Spleen (tissue), 11 donors: ENCODE measurements at regions not wholly inside any gene's neighbourhood (a gene's known extent, or its start where the extent isn't known, plus 50 kb on each side); places are given as distances from the start of the nearest gene placed in this dataset.

ENCODE experiments used
- DNase-seq: peaks from one replicate; pipeline ENCODE4 v3.0.0-alpha.2; 2020
- H3K27ac ChIP-seq, 8 donors: fragments of 200-600 bp; sonication (generic) in 7 of 8; 1 replicate in 4 of 8; 2 replicates in 4 of 8; pipeline versions ENCODE4 v1.5.0 to v1.8.0; 2016 to 2021; ENCODE audit warnings: inconsistent platforms in 4 of 8, mild to moderate bottlenecking in 4 of 8, moderate library complexity in 1 of 8
- H3K27me3 ChIP-seq, 7 donors: fragments of 200-600 bp; sonication (generic) in 6 of 7; replicated peaks in 1 of 7; 1 replicate in 4 of 7; 2 replicates in 3 of 7; pipeline versions ENCODE4 v1.5.0 to v1.8.0; 2016 to 2021; ENCODE audit warnings: inconsistent platforms in 3 of 7, mild to moderate bottlenecking in 1 of 7
- H3K36me3 ChIP-seq, 6 donors: fragments of 200-600 bp; sonication (generic) in 5 of 6; 1 replicate in 4 of 6; 2 replicates in 2 of 6; pipeline versions ENCODE4 v1.5.0 to v1.8.0; 2016 to 2021; ENCODE audit warnings: inconsistent platforms in 2 of 6
- H3K4me1 ChIP-seq, 6 donors: fragments of 200-600 bp; sonication (generic) in 5 of 6; 1 replicate in 3 of 6; 2 replicates in 3 of 6; pipeline versions ENCODE4 v1.5.0 to v1.8.0; 2016 to 2021; ENCODE audit warnings: inconsistent platforms in 3 of 6
- H3K4me3 ChIP-seq, 8 donors: fragments of 200-600 bp; sonication (generic) in 7 of 8; 1 replicate in 4 of 8; 2 replicates in 4 of 8; pipeline versions ENCODE4 v1.5.0 to v1.8.0; 2016 to 2021; ENCODE audit warnings: inconsistent platforms in 4 of 8, mild to moderate bottlenecking in 4 of 8, moderate library complexity in 2 of 8
- H3K9me3 ChIP-seq, 8 donors: fragments of 200-600 bp; sonication (generic) in 7 of 8; 1 replicate in 4 of 8; 2 replicates in 4 of 8; pipeline versions ENCODE4 v1.5.0 to v1.8.0; 2016 to 2021; ENCODE audit warnings: inconsistent platforms in 4 of 8
- POLR2A ChIP-seq, 3 donors: fragments of 450-650 bp; IDR thresholded peaks; one replicate each; pipeline ENCODE4 v1.5.1; 2017; ENCODE audit warnings: antibody characterized with exemption in 3 of 3, mild to moderate bottlenecking in 1 of 3
- POLR2AphosphoS5 ChIP-seq, 3 donors: sonication (generic); formaldehyde crosslinking; IDR thresholded peaks; one replicate each; pipeline ENCODE4 v1.5.1; 2017; ENCODE audit warnings: antibody characterized with exemption in 3 of 3
- WGBS, 5 donors: extraction: QIAGEN DNeasy Blood & Tissue Kit in 3 of 5; methylation state at CpG; one replicate each; pipeline versions ENCODE4 v1.1.5 to v1.1.7; 2013 to 2018; 5-methylcytosine and 5-hydroxymethylcytosine counted together
- intact Hi-C: fragments of 100-400 bp; cut with DNase I; formaldehyde crosslinking; loops from one replicate; pipeline ENCODE4 v1.15.0; 2023; ENCODE audit warnings: low total_unique reads
- TF ChIP-seq, protein P1 (sequence below), 11 experiments: fragments of 200-600 bp in 7 of 11; fragments of 450-650 bp in 4 of 11; sonication (generic) in 4 of 11; IDR thresholded peaks in 8 of 11; conservative IDR thresholded peaks in 3 of 11; 1 replicate in 7 of 11; 2 replicates in 4 of 11; pipeline versions ENCODE4 v1.4.0 to v1.8.0; 2016 to 2021; ENCODE audit warnings: antibody characterized with exemption in 11 of 11, inconsistent platforms in 4 of 11, mild to moderate bottlenecking in 1 of 11
- donor health status: healthy with polysubstance abuse.
- donor health status: DM: no; HTN: no; CAD: no; lungs with moderate emphysema.
- donor health status: DM: no; HTN: no; CAD: no.
- donor health status: Bipolar disorder and iron deficiency.
- donor health status: healthy.
- donor health status: DM: no; HTN: no; CAD: no.
- donor health status: DM: yes; HTN: yes; CAD: no.

DNA sequence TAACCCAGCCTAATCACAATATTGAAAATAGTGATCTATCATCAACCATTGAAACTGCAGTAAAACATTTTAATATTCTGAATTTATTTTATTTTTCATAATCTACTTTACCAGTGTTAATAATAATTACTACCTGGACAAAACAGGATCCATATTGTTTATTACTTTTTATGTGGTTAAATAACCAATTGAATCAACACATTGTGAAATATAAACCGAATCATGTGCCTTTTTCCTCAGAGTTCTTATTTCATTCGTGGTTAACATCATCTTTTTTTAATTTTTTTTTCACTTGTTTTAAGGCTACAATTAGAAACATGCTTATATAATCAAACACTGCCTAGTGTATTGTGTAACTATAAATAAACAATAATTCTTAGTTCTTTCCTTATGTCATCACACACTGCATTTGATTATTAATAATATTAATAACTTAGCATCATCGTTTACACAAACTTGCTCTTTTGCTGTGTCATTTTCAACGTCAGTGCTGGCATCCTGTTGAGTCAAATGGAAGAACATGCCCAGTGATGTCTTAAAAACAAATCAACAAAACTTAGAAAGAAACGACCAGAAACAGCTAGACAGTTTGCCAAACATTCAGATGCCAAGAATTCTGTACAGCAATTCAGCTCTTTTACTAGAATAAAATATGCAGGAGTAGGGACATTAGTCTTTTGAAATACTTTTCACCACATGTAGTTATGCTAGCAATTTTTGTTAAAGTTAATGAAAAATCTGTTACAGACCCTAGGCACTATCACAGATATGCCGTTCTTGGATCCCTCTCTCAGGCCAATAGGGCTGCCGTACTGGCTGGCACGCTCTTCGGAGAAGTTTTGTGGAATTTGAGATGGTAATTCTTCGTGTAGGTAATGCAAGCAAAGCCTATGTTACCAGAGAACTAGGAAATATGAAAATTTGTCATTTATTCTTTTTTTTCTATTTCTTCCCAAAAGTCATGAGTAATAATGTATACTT, 330.4 kb upstream of the SEMA3A start:
- H3K9me3 ChIP-seq, result peaks cover 0 to 24% (median 11%) of the 10 kb centered on the region in 8 donors
- H3K4me3 ChIP-seq, result no peak overlapping the region
- 59 to 78% (median 67%) methylated on average over 10 of the region's 10 CpGs for WGBS, 5 donors
- no peaks in the 10 kb centered on the region for H3K27me3 ChIP-seq
- H3K36me3 ChIP-seq, result no peaks in the 10 kb centered on the region
- intact Hi-C loops, result no loop called here
- no peak for DNase-seq
- H3K4me1 ChIP-seq, result no peaks in the 10 kb centered on the region
- H3K27ac ChIP-seq, result no peak overlapping the region
- no peak for TF ChIP-seq POLR2AphosphoS5 (IDR thresholded peaks at IDR 0.05)
- TF ChIP-seq, protein P1, sequence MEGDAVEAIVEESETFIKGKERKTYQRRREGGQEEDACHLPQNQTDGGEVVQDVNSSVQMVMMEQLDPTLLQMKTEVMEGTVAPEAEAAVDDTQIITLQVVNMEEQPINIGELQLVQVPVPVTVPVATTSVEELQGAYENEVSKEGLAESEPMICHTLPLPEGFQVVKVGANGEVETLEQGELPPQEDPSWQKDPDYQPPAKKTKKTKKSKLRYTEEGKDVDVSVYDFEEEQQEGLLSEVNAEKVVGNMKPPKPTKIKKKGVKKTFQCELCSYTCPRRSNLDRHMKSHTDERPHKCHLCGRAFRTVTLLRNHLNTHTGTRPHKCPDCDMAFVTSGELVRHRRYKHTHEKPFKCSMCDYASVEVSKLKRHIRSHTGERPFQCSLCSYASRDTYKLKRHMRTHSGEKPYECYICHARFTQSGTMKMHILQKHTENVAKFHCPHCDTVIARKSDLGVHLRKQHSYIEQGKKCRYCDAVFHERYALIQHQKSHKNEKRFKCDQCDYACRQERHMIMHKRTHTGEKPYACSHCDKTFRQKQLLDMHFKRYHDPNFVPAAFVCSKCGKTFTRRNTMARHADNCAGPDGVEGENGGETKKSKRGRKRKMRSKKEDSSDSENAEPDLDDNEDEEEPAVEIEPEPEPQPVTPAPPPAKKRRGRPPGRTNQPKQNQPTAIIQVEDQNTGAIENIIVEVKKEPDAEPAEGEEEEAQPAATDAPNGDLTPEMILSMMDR (IDR thresholded peaks at IDR 0.05 in 8 of 11, conservative IDR thresholded peaks at IDR 0.05 in 3 of 11), result no peak
- no peak for TF ChIP-seq POLR2A (IDR thresholded peaks at IDR 0.05)

DNA sequence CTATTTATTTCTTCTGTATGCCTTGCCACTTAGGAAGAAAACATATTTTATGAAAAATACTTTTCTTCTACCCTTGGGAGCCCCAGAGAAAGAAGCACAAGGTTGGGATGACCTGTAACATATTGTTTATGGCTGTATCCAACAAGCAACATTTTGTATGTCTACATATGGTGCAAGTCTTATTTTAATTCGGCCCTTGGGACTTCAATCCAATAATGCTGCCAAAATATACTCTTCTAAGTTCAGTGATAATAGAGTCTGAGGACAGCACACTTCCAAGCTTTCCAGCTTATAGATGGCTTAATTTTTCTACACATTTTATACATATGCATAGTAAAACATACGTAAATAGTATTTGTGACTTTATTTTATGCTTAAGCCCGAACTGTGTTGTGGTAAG, 318.5 kb upstream of the SEMA3A start:
- no peak for DNase-seq
- intact Hi-C loops, result no loop called here
- no peaks in the 10 kb centered on the region for H3K4me1 ChIP-seq
- no peaks in the 10 kb centered on the region for H3K27me3 ChIP-seq
- no peak overlapping the region for H3K27ac ChIP-seq
- H3K36me3 ChIP-seq, result no peaks in the 10 kb centered on the region
- H3K4me3 ChIP-seq, result no peak overlapping the region
- H3K9me3 ChIP-seq, result no peaks in the 10 kb centered on the region
- 78 to 95% (median 81%) methylated on average over 3 of the region's 3 CpGs for WGBS, 5 donors
- TF ChIP-seq POLR2AphosphoS5 (IDR thresholded peaks at IDR 0.05) (no peak), POLR2A (IDR thresholded peaks at IDR 0.05) (no peak)
- TF ChIP-seq, protein P1 (IDR thresholded peaks at IDR 0.05 in 8 of 11, conservative IDR thresholded peaks at IDR 0.05 in 3 of 11), result no peak

DNA sequence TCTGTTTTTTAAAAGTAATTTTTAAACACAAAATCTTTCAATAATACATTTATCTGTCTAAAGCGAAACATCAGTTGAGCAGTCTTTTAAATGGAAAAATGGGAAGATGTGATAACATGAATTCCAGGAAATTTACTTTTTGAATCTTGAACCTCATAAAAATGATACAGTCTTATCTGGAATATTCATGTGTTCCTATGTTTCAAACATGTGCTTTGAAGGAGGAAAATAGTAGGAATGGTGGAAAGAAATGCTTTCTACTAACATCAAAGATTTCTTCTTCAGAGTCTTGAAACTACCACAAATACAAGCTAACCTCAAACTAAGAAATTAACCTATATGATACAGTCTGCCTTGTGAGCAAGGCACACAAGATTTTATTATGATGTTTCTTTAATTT, 317.5 kb upstream of the SEMA3A start:
- 89 to 98% (median 91%) methylated on average over 1 of the region's 1 CpG for WGBS, 5 donors
- H3K4me1 ChIP-seq, result no peaks in the 10 kb centered on the region

DNA sequence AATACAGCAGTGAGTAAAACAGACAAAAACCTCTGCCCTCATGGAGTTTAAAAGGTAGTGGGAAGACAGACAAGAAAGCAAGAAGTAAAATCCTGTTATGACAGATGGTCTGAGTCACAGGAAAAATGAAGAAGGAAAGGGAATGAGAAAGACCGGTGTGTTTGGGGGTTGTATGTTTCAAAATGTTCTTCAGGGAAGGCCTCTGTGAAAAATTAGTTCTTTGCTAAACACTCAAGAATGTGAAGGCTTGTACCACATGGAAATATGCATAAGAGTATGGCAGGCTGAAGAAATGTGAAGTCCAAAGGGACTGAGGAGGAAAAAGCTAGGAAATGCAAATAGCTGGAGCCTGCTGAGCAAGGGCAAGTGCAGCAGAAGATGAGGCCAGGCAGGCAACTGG, 315.9 kb upstream of the SEMA3A start:
- Histone ChIP-seq H3K27me3 (no peaks in the 10 kb centered on the region), H3K4me1 (no peaks in the 10 kb centered on the region), H3K9me3 (no peaks in the 10 kb centered on the region), H3K27ac (no peak overlapping the region), H3K36me3 (no peaks in the 10 kb centered on the region), H3K4me3 (no peak overlapping the region)
- WGBS, 5 donors, result 64 to 87% (median 74%) methylated on average over 1 of the region's 1 CpG
- TF ChIP-seq POLR2AphosphoS5 (IDR thresholded peaks at IDR 0.05) (no peak), POLR2A (IDR thresholded peaks at IDR 0.05) (no peak)
- no peak for DNase-seq
- intact Hi-C loops, result no loop called here

More for the DNA sequence above, 317.5 kb upstream of the SEMA3A start:
- intact Hi-C loops, result no loop called here
- no peak for DNase-seq
- H3K36me3 ChIP-seq, result no peaks in the 10 kb centered on the region
- H3K9me3 ChIP-seq, result no peaks in the 10 kb centered on the region
- TF ChIP-seq, protein P1 (IDR thresholded peaks at IDR 0.05 in 8 of 11, conservative IDR thresholded peaks at IDR 0.05 in 3 of 11), result no peak
- TF ChIP-seq POLR2A (IDR thresholded peaks at IDR 0.05) (no peak), POLR2AphosphoS5 (IDR thresholded peaks at IDR 0.05) (no peak)
- no peak overlapping the region for H3K27ac ChIP-seq
- H3K27me3 ChIP-seq, result no peaks in the 10 kb centered on the region
- no peak overlapping the region for H3K4me3 ChIP-seq
